ENCODE measurements at regions not wholly inside any gene's neighbourhood (a gene's known extent, or its start where the extent isn't known, plus 50 kb on each side); places are given as distances from the start of the nearest gene placed in this dataset.

- TF ChIP-seq POLR2AphosphoS5 (IDR thresholded peaks at IDR 0.05; ENCODE audit: insufficient read depth in 1 of 2, low read depth in 1 of 2) (no peak), POLR2A (IDR thresholded peaks at IDR 0.05) (no peak)
Measured at GRCh38 chr5:17813214-17813613, 179.0 kb downstream of the TAF11L14 start.

All from vagina (tissue), 2 donors.